BLaER1 treated with 17β-estradiol and CSF1 and Interleukin-3, amounts not matched to agents 10 nM and 100 nM (cell line): ENCODE measurements at regions not wholly inside any gene's neighbourhood (a gene's known extent, or its start where the extent isn't known, plus 50 kb on each side); places are given as distances from the start of the nearest gene placed in this dataset.
"Not testable (repeated sequence)": the region's sequence is repeated elsewhere in the genome, so short reads cannot be mapped to it uniquely, and the experiment has no call there.

Experiments used
- H3K27ac ChIP-seq, 11 experiments: shearing (Covaris generic); formaldehyde crosslinking; 2 replicates each; pipeline ENCODE4 v1.8.1; 2022
- H3K27me3 ChIP-seq, 11 experiments: shearing (Covaris generic); formaldehyde crosslinking; 2 replicates each; pipeline ENCODE4 v1.8.1; 2022
- H3K36me3 ChIP-seq, 11 experiments: shearing (Covaris generic); formaldehyde crosslinking; 2 replicates each; pipeline ENCODE4 v1.8.1; 2022
- H3K4me1 ChIP-seq, 10 experiments: shearing (Covaris generic); formaldehyde crosslinking; 2 replicates each; pipeline ENCODE4 v1.8.1; 2022
- H3K4me2 ChIP-seq, 11 experiments: shearing (Covaris generic); formaldehyde crosslinking; 2 replicates each; pipeline ENCODE4 v1.8.1; 2022
- H3K4me3 ChIP-seq, 10 experiments: shearing (Covaris generic); formaldehyde crosslinking; 2 replicates each; pipeline ENCODE4 v1.8.1; 2022
- H3K9ac ChIP-seq, 11 experiments: shearing (Covaris generic); formaldehyde crosslinking; 2 replicates each; pipeline ENCODE4 v1.8.1; 2022
- H3K9me3 ChIP-seq, 11 experiments: shearing (Covaris generic); formaldehyde crosslinking; replicated peaks in 1 of 11; 2 replicates each; pipeline ENCODE4 v1.8.1; 2022
- H4K20me1 ChIP-seq, 11 experiments: shearing (Covaris generic); formaldehyde crosslinking; 2 replicates each; pipeline ENCODE4 v1.8.1; 2022
- Cebpa-rat ChIP-seq, 11 experiments: shearing (Covaris generic); IDR thresholded peaks; 2 replicates each; pipeline ENCODE4 v1.8.1; 2022

GRCh38 chr14:51463461-51463860 lies 188.2 kb upstream of the FRMD6 start:
- H3K4me3 ChIP-seq: no peak overlapping the region
- H3K36me3 ChIP-seq: no peaks in the 10 kb centered on the region
- no peaks in the 10 kb centered on the region for H3K4me1 ChIP-seq
- no peak overlapping the region for H3K4me2 ChIP-seq
- H3K27me3 ChIP-seq: no peaks in the 10 kb centered on the region
- no peaks in the 10 kb centered on the region for H4K20me1 ChIP-seq
- TF ChIP-seq Cebpa-rat (IDR thresholded peaks at IDR 0.05): no peak
- peaks cover 0 to 9% (median 5%) of the 10 kb centered on the region in 11 experiments; a peak in 6 of 22 replicates for H3K9me3 ChIP-seq
- H3K27ac ChIP-seq: no peak overlapping the region
- no peak overlapping the region for H3K9ac ChIP-seq

GRCh38 chr14:51464411-51464810 lies 187.3 kb upstream of the FRMD6 start:
- Histone ChIP-seq H4K20me1 (no peaks in the 10 kb centered on the region), H3K4me2 (no peak overlapping the region), H3K4me3 (no peak overlapping the region), H3K9me3 (peaks cover 0 to 16% (median 7%) of the 10 kb centered on the region in 11 experiments; a peak in 9 of 22 replicates), H3K9ac (no peak overlapping the region), H3K27ac (no peak overlapping the region), H3K27me3 (no peaks in the 10 kb centered on the region), H3K36me3 (no peaks in the 10 kb centered on the region), H3K4me1 (no peaks in the 10 kb centered on the region)
- no peak for TF ChIP-seq Cebpa-rat (IDR thresholded peaks at IDR 0.05)

DNA sequence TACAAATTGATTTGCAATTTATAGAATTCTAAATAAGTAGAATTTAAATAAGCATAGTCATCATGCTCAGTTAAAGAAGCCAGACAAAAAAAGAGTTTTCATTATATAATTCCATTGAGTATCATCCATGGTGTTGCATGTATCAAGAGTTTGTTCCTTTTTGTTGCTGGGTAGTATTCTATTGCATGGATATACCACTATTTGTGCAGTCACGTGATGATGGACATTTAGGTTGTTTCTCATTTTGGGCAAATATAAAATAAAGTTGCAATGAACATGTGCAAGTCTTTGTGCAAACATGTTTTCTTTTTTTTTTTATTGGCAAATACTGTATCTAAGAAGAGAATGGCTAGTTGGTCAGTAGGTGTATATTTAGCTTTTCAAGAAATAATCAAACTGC lies 186.2 kb upstream of the FRMD6 start:
- no peaks in the 10 kb centered on the region; a peak in 1 of 20 replicates for H3K4me1 ChIP-seq
- H3K4me3 ChIP-seq: no peak overlapping the region
- no peaks in the 10 kb centered on the region for H3K36me3 ChIP-seq
- no peaks in the 10 kb centered on the region for H4K20me1 ChIP-seq
- H3K9ac ChIP-seq: no peak overlapping the region
- H3K27me3 ChIP-seq: no peaks in the 10 kb centered on the region
- H3K4me2 ChIP-seq: no peak overlapping the region
- no peak overlapping the region for H3K27ac ChIP-seq
- peaks cover 0 to 17% (median 7%) of the 10 kb centered on the region in 11 experiments; a peak in 9 of 22 replicates for H3K9me3 ChIP-seq
- TF ChIP-seq Cebpa-rat (IDR thresholded peaks at IDR 0.05): no peak

- not testable (repeated sequence) for H3K4me3 ChIP-seq, H4K20me1 ChIP-seq, H3K4me1 ChIP-seq, H3K4me2 ChIP-seq, H3K27ac ChIP-seq, H3K9ac ChIP-seq, H3K36me3 ChIP-seq, H3K27me3 ChIP-seq
- peaks cover 0 to 17% (median 7%) of the 10 kb centered on the region in 11 experiments; a peak in 9 of 22 replicates for H3K9me3 ChIP-seq
Measured at GRCh38 chr14:51467392-51467791, 184.3 kb upstream of the FRMD6 start.

DNA sequence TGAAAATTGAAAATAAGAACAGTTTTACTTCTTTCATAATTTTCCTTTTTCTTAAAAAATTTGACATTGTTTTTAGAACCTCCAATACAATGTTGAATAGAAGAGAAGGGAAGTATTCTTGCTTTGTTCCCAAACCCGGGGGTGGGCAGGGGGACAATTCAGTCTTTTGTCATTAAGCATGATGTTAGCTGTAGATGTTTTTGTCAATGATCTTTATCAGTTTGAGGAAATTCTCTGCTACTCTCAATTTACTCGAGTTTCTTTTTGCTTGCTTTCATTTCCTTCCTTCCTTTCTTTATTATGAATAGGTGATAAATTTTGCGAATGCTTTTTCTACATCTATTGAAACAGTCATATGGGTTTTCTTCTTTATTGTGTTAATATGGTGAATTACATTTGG lies 183.2 kb upstream of the FRMD6 start:
- no peak overlapping the region for H3K9ac ChIP-seq
- H3K9me3 ChIP-seq: peaks cover 0 to 17% (median 7%) of the 10 kb centered on the region in 11 experiments; a peak in 9 of 22 replicates
- H3K4me2 ChIP-seq: no peak overlapping the region
- H3K36me3 ChIP-seq: no peaks in the 10 kb centered on the region
- H3K27ac ChIP-seq: no peak overlapping the region
- no peak for TF ChIP-seq Cebpa-rat (IDR thresholded peaks at IDR 0.05)
- H3K27me3 ChIP-seq: no peaks in the 10 kb centered on the region
- H3K4me1 ChIP-seq: no peaks in the 10 kb centered on the region; a peak in 1 of 20 replicates
- no peak overlapping the region for H3K4me3 ChIP-seq
- no peaks in the 10 kb centered on the region for H4K20me1 ChIP-seq

DNA sequence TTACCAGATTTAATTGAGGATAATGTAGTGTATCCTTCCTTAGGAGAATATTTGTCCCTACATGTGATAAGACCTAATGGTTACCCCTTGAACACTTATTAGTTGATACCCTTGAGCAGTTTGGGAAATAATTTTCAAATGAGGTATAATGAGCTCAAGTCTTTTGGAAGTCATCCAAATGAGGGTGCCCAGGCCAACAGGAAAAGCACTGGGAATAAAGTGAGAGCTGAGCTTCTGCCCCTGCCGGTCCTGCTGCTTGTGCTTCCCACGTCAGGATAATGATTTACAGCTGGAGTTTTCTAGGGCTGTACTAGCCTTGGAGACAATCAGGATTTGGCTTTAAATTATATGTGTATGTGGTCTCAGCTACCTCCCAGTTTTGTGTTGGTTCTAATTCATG lies 178.8 kb upstream of the FRMD6 start:
- Histone ChIP-seq H3K36me3 (no peaks in the 10 kb centered on the region), H3K27ac (no peak overlapping the region), H3K27me3 (no peaks in the 10 kb centered on the region), H4K20me1 (no peaks in the 10 kb centered on the region), H3K9ac (no peak overlapping the region), H3K9me3 (peaks cover 0 to 12% (median under 1%) of the 10 kb centered on the region in 11 experiments; a peak in 7 of 22 replicates), H3K4me3 (no peak overlapping the region), H3K4me2 (no peak overlapping the region), H3K4me1 (no peaks in the 10 kb centered on the region; a peak in 1 of 20 replicates)
- TF ChIP-seq Cebpa-rat (IDR thresholded peaks at IDR 0.05): no peak

DNA sequence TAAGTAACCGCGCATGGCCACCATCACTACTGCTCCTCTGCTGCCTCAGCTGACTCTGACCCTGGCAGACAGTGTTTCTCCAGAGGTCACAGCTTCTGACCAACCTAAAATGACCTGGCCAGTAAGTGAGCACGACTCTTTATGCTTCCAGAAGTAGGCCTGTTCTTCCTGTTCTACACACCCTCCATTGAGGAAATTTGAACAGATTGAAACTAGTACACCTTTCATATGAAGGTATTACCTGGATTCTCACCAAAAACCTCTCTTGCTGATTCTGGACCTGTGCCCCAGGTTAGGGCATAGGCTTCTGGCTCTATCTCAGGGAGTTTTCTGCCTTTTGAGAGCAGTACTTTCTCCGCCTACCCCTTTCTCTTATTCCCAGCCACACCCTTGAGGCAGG lies 178.4 kb upstream of the FRMD6 start:
- no peaks in the 10 kb centered on the region for H3K27me3 ChIP-seq
- no peak overlapping the region for H3K4me2 ChIP-seq
- no peak overlapping the region for H3K9ac ChIP-seq
- no peak overlapping the region for H3K27ac ChIP-seq
- H3K9me3 ChIP-seq: peaks cover 0 to 12% (median 0%) of the 10 kb centered on the region in 11 experiments; a peak in 6 of 22 replicates
- H4K20me1 ChIP-seq: no peaks in the 10 kb centered on the region
- no peak for TF ChIP-seq Cebpa-rat (IDR thresholded peaks at IDR 0.05)
- no peaks in the 10 kb centered on the region for H3K36me3 ChIP-seq
- no peak overlapping the region for H3K4me3 ChIP-seq
- no peaks in the 10 kb centered on the region; a peak in 1 of 20 replicates for H3K4me1 ChIP-seq

DNA sequence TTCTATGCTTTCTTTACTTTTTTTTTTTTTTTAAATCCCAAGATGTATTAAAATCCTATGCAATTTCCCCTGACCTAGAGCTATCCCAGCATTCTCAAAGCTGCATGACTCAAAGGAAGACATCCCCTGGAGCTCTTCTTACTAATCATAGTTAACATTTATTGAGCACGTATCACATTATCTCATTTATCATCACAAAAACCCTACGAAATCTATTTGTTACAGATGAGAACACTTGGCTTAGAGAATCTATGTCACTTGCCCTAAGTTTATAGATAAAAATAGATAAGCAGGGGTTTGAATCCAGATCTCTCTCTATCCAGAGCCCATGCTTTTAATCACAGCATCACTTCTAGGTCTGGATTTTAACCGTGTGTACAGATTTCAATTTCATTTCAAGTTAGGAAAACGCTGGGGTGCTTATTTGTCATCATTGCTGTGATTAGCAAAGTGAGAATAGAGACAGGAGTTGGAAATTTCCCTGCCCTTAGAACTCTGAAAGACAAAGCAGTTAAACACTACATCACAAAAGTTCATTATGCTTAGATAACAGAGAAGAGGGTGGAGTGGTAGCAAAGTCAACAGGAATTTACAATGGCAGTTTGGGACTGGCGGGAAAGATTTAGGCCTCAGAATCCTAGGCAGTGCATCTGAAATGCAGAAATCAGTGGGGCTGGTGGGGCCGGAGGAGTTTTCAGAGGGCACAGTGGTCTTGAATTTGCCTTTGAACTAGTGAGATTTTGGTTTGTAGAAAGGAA lies 177.7 kb upstream of the FRMD6 start:
- TF ChIP-seq Cebpa-rat (IDR thresholded peaks at IDR 0.05): no peak
- Histone ChIP-seq H3K4me3 (no peak overlapping the region), H3K4me1 (no peaks in the 10 kb centered on the region; a peak in 1 of 20 replicates), H3K4me2 (no peak overlapping the region), H3K27me3 (no peaks in the 10 kb centered on the region), H3K36me3 (no peaks in the 10 kb centered on the region), H3K9ac (no peak overlapping the region), H3K27ac (no peak overlapping the region), H4K20me1 (no peaks in the 10 kb centered on the region), H3K9me3 (peaks cover 0 to 7% (median 0%) of the 10 kb centered on the region in 11 experiments; a peak in 5 of 22 replicates)

DNA sequence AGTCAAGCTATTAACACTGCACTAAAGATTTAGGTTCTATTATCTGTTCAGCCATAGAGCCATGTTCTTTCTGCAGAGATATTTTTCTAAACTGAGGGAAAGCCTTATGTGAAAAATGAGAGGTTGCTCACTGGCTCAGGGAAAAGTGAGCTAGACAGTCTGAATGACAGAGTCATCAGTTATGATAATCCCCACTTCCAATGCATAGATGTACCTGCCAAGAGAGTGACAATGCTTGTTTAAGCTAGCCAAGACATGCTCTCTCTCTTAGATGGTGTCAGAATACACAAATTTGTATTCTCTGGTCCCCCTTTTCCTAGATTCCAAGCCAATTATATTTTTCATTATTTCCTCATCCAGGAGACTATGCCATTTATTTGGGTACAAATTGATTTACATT lies 176.9 kb upstream of the FRMD6 start:
- Histone ChIP-seq H4K20me1 (no peaks in the 10 kb centered on the region), H3K27ac (no peak overlapping the region), H3K4me1 (no peaks in the 10 kb centered on the region; a peak in 1 of 20 replicates), H3K9me3 (0 out of 22 replicates have a peak, but pooled peaks cover 0 to 3% (median 0%) of the 10 kb centered on the region in 11 experiments), H3K9ac (no peak overlapping the region), H3K4me3 (no peak overlapping the region), H3K36me3 (no peaks in the 10 kb centered on the region), H3K27me3 (no peaks in the 10 kb centered on the region), H3K4me2 (no peak overlapping the region)
- no peak for TF ChIP-seq Cebpa-rat (IDR thresholded peaks at IDR 0.05)

DNA sequence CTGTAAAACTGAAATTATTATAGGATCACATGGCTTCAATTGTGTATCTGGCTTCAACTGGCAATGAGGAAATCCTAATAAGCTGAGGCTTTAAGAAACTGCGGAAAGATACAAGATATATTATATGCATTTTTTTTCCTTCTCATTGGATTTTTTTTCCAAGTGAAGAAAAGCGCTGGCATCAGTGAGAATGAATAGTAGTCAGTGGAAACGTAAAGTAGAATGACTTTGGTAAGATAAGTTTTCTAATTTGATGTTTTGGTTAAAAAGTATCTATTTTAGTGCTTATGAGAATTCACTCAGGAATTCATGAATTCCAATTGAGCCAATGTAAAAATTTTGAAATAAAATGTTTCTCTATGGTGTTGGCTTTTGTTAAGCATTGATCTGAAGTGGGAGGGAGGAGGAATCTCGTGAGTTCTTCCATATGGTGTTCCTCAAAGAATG lies 173.5 kb upstream of the FRMD6 start:
- no peak for TF ChIP-seq Cebpa-rat (IDR thresholded peaks at IDR 0.05)
- Histone ChIP-seq H3K4me3 (no peak overlapping the region), H3K27ac (no peak overlapping the region), H3K9ac (no peak overlapping the region), H3K9me3 (no peaks in the 10 kb centered on the region), H3K4me2 (no peak overlapping the region), H3K4me1 (no peaks in the 10 kb centered on the region), H3K27me3 (no peaks in the 10 kb centered on the region), H4K20me1 (no peaks in the 10 kb centered on the region), H3K36me3 (no peaks in the 10 kb centered on the region)
